ENCODE measurements at regions not wholly inside any gene's neighbourhood (a gene's known extent, or its start where the extent isn't known, plus 50 kb on each side); places are given as distances from the start of the nearest gene placed in this dataset.

DNA sequence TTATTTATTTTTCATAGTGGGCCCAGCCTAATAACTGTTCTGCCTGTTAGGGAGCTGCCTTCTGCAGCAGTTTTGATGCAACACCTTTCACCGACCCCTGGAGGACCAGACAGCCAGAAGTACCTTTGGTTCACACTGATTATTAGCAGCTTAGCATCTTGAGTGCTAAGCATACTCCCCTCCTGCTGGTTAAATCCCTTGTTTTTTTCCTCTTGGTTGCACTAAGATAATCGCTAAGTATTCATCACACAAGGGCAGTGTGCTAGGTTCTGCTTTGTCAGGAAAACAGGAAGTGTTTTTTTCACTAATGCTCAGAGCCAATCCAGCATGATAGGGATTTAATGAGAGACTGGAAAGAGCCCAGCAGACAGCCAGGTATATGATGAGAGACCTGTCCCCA, 437.0 kb downstream of the FUT8 start:
- TF ChIP-seq POLR2A (IDR thresholded peaks at IDR 0.05; ENCODE audit: low read length) (no peak), GATA1 (IDR thresholded peaks at IDR 0.05; ENCODE audit: low read depth, low read length) (no peak)

Measured in erythroblast (primary cell).